MM.1S (cell line): ENCODE measurements at regions not wholly inside any gene's neighbourhood (a gene's known extent, or its start where the extent isn't known, plus 50 kb on each side); places are given as distances from the start of the nearest gene placed in this dataset.

Experiments
- DNase-seq: peaks from one replicate; pipeline ENCODE4 v3.0.0-alpha.2; 2015
- H2AFZ ChIP-seq: fragments of 300-600 bp; sonication (generic); 2 replicates; pipeline ENCODE4 v1.6.0; 2016; ENCODE audit warnings: antibody characterized with exemption, low read length
- H3F3A ChIP-seq: fragments of 300-600 bp; sonication (generic); 2 replicates; pipeline ENCODE4 v1.6.1; 2016; ENCODE audit warnings: mild to moderate bottlenecking, antibody characterized with exemption, low read length, moderate library complexity, mixed read lengths; ENCODE audit not compliant: insufficient read depth
- H3K27ac ChIP-seq: fragments of 300-600 bp; sonication (generic); 2 replicates; pipeline ENCODE4 v1.5.1; 2016; ENCODE audit warnings: mild to moderate bottlenecking, low read length
- H3K27me3 ChIP-seq: fragments of 300-600 bp; sonication (generic); replicated peaks from 2 replicates; pipeline ENCODE4 v1.6.0; 2016; ENCODE audit warnings: low read length; ENCODE audit not compliant: insufficient read depth
- H3K36me3 ChIP-seq: fragments of 300-600 bp; sonication (generic); replicated peaks from 2 replicates; pipeline ENCODE4 v1.6.1; 2016; ENCODE audit warnings: mild to moderate bottlenecking, low read length, mixed read lengths; ENCODE audit not compliant: insufficient read depth
- H3K4me1 ChIP-seq: fragments of 300-600 bp; sonication (generic); 2 replicates; pipeline ENCODE4 v1.6.1; 2016; ENCODE audit warnings: low read length, mixed read lengths
- H3K4me2 ChIP-seq: fragments of 300-600 bp; sonication (generic); 2 replicates; pipeline ENCODE4 v1.6.0; 2016; ENCODE audit warnings: low read depth, low read length
- H3K4me3 ChIP-seq: fragments of 300-600 bp; sonication (generic); 2 replicates; pipeline ENCODE4 v1.5.1; 2016; ENCODE audit warnings: low read length, mixed read lengths
- H3K79me2 ChIP-seq: fragments of 300-600 bp; sonication (generic); 2 replicates; pipeline ENCODE4 v1.6.1; 2016; ENCODE audit warnings: mixed run types, low read length, mixed read lengths
- H3K9ac ChIP-seq: fragments of 300-600 bp; sonication (generic); 2 replicates; pipeline ENCODE4 v1.6.1; 2016; ENCODE audit warnings: low read length, mixed read lengths
- H3K9me2 ChIP-seq: fragments of 300-600 bp; sonication (generic); replicated peaks from 2 replicates; pipeline ENCODE4 v1.6.1; 2016; ENCODE audit warnings: mild to moderate bottlenecking, low read length, mixed read lengths; ENCODE audit not compliant: insufficient read depth
- H3K9me3 ChIP-seq: fragments of 300-600 bp; sonication (generic); replicated peaks from 2 replicates; pipeline ENCODE4 v1.6.1; 2016; ENCODE audit warnings: mild to moderate bottlenecking, low read length, mixed read lengths; ENCODE audit not compliant: insufficient read depth
- H4K20me1 ChIP-seq: fragments of 300-600 bp; sonication (generic); 2 replicates; pipeline ENCODE4 v1.6.1; 2016; ENCODE audit warnings: mild to moderate bottlenecking, low read length, moderate library complexity, mixed read lengths; ENCODE audit not compliant: insufficient read depth
- CTCF ChIP-seq: fragments of 300-600 bp; sonication (generic); IDR thresholded peaks from 2 replicates; pipeline ENCODE4 v1.5.1; 2016; ENCODE audit warnings: antibody characterized with exemption, low read length, mixed read lengths
- EZH2 ChIP-seq: fragments of 300-600 bp; sonication (generic); optimal IDR thresholded peaks from 2 replicates; pipeline ENCODE3; 2017; ENCODE audit warnings: low read depth, mild to moderate bottlenecking, antibody characterized with exemption, low read length, mixed read lengths
- EZH2phosphoT487 ChIP-seq: fragments of 300-600 bp; sonication (generic); IDR thresholded peaks from 2 replicates; pipeline ENCODE4 v1.6.1; 2018; ENCODE audit warnings: antibody characterized with exemption, low read length

GRCh38 chr2:34789169-34789568 lies 1190.1 kb upstream of the FAM98A start:
- H3K36me3 ChIP-seq = no peaks in the 10 kb centered on the region
- H3K4me1 ChIP-seq = no peaks in the 10 kb centered on the region
- no peak overlapping the region for H3K4me3 ChIP-seq
- H4K20me1 ChIP-seq = no peaks in the 10 kb centered on the region
- no peak overlapping the region for H2AFZ ChIP-seq
- no peak overlapping the region for H3K9ac ChIP-seq
- no peaks in the 10 kb centered on the region for H3K9me2 ChIP-seq
- H3K9me3 ChIP-seq = no peaks in the 10 kb centered on the region
- H3K4me2 ChIP-seq = no peak overlapping the region
- no peaks in the 10 kb centered on the region for H3F3A ChIP-seq
- DNase-seq = no peak
- no peaks in the 10 kb centered on the region for H3K27me3 ChIP-seq
- H3K27ac ChIP-seq = no peak overlapping the region
- no peaks in the 10 kb centered on the region for H3K79me2 ChIP-seq
- TF ChIP-seq EZH2 (no peak), EZH2phosphoT487 (no peak), CTCF (no peak)

- H3K4me3 ChIP-seq = no peak overlapping the region
- no peaks in the 10 kb centered on the region for H3K27me3 ChIP-seq
- H3F3A ChIP-seq = no peaks in the 10 kb centered on the region
- no peaks in the 10 kb centered on the region for H3K4me1 ChIP-seq
- no peak overlapping the region for H3K4me2 ChIP-seq
- no peak overlapping the region for H3K9ac ChIP-seq
- no peaks in the 10 kb centered on the region for H3K36me3 ChIP-seq
- H2AFZ ChIP-seq = no peak overlapping the region
- no peaks in the 10 kb centered on the region for H4K20me1 ChIP-seq
- no peak overlapping the region for H3K27ac ChIP-seq
- no peaks in the 10 kb centered on the region for H3K79me2 ChIP-seq
- H3K9me3 ChIP-seq = no peaks in the 10 kb centered on the region
- no peak for DNase-seq
- TF ChIP-seq EZH2phosphoT487 (no peak), CTCF (no peak), EZH2 (no peak)
- H3K9me2 ChIP-seq = no peaks in the 10 kb centered on the region
Observed at GRCh38 chr2:34787341-34787740, 1188.2 kb upstream of the FAM98A start.

GRCh38 chr2:34785206-34785785 lies 1186.2 kb upstream of the FAM98A start:
- Histone ChIP-seq H4K20me1 (no peaks in the 10 kb centered on the region), H3K9ac (no peak overlapping the region), H2AFZ (no peak overlapping the region), H3K4me1 (no peaks in the 10 kb centered on the region), H3K9me3 (no peaks in the 10 kb centered on the region), H3K27ac (no peak overlapping the region), H3F3A (no peaks in the 10 kb centered on the region), H3K4me3 (no peak overlapping the region), H3K36me3 (no peaks in the 10 kb centered on the region), H3K79me2 (no peaks in the 10 kb centered on the region), H3K9me2 (no peaks in the 10 kb centered on the region), H3K27me3 (no peaks in the 10 kb centered on the region), H3K4me2 (no peak overlapping the region)
- DNase-seq = no peak
- TF ChIP-seq CTCF (no peak), EZH2phosphoT487 (no peak)
